ENCODE measurements at regions not wholly inside any gene's neighbourhood (a gene's known extent, or its start where the extent isn't known, plus 50 kb on each side); places are given as distances from the start of the nearest gene placed in this dataset.

DNA sequence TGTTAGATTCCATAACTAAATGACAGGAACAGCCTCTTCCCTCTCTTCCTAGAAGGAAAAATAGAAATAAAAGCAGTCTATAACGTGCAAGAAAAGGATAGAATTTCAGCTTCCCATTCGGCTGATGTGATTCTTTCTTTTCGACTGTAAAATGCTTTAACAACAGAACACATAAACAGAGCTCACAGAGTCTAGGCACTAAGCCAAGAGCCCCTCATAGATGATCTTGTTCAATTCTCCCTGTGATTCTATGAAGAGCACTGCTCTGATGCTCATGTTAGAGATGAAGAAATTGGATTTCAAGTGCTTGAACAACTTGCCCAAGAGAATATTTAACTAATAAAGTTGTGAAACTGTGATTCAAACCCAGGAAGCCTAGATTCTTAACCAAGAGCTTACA lies 232.7 kb downstream of the RPAP3 start:
- ATAC-seq (ENCODE audit: low read depth) = no peak

More for the DNA sequence above, 232.7 kb downstream of the RPAP3 start:
- TF ChIP-seq CHD1 (IDR thresholded peaks at IDR 0.05; ENCODE audit: low read depth, low read length) (no peak), MXI1 (IDR thresholded peaks at IDR 0.05; ENCODE audit: borderline replicate concordance, low read depth, low read length) (no peak), MAZ (IDR thresholded peaks at IDR 0.05; ENCODE audit: borderline replicate concordance, low read depth, low read length) (no peak), SMC3 (IDR thresholded peaks at IDR 0.05; ENCODE audit: low read depth, low read length) (no peak), RFX5 (IDR thresholded peaks at IDR 0.05; ENCODE audit: low read depth, low read length) (no peak), ELK1 (IDR thresholded peaks at IDR 0.05; ENCODE audit: borderline replicate concordance, low read depth, low read length) (no peak), BHLHE40 (IDR thresholded peaks at IDR 0.05; ENCODE audit: low read depth, low read length) (no peak), FOS (IDR thresholded peaks at IDR 0.05; ENCODE audit: low read depth, low read length) (no peak), NFE2L2 (IDR thresholded peaks at IDR 0.05; ENCODE audit: low read depth, low read length) (no peak), CEBPB (IDR thresholded peaks at IDR 0.05; ENCODE audit: low read depth, low read length) (no peak), MAFK (IDR thresholded peaks at IDR 0.05; ENCODE audit: low read depth, low read length) (no peak), POLR2A (IDR thresholded peaks at IDR 0.05; ENCODE audit: low read depth, low read length) (no peak), RAD21 (IDR thresholded peaks at IDR 0.05; ENCODE audit: low read length) (no peak), RCOR1 (IDR thresholded peaks at IDR 0.05; ENCODE audit: insufficient replicate concordance, low read length) (no peak)
- TF ChIP-seq, protein P1, sequence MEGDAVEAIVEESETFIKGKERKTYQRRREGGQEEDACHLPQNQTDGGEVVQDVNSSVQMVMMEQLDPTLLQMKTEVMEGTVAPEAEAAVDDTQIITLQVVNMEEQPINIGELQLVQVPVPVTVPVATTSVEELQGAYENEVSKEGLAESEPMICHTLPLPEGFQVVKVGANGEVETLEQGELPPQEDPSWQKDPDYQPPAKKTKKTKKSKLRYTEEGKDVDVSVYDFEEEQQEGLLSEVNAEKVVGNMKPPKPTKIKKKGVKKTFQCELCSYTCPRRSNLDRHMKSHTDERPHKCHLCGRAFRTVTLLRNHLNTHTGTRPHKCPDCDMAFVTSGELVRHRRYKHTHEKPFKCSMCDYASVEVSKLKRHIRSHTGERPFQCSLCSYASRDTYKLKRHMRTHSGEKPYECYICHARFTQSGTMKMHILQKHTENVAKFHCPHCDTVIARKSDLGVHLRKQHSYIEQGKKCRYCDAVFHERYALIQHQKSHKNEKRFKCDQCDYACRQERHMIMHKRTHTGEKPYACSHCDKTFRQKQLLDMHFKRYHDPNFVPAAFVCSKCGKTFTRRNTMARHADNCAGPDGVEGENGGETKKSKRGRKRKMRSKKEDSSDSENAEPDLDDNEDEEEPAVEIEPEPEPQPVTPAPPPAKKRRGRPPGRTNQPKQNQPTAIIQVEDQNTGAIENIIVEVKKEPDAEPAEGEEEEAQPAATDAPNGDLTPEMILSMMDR (conservative IDR thresholded peaks at IDR 0.05; ENCODE audit: low read depth, low read length) = no peak
- TF ChIP-seq, protein P2, sequence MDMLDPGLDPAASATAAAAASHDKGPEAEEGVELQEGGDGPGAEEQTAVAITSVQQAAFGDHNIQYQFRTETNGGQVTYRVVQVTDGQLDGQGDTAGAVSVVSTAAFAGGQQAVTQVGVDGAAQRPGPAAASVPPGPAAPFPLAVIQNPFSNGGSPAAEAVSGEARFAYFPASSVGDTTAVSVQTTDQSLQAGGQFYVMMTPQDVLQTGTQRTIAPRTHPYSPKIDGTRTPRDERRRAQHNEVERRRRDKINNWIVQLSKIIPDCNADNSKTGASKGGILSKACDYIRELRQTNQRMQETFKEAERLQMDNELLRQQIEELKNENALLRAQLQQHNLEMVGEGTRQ (IDR thresholded peaks at IDR 0.05; ENCODE audit: low read depth, low read length) = no peak
- WGBS, 2 experiments (ENCODE audit: extremely low coverage in 2 of 2, insufficient read length in 1 of 2) = 20% methylated on average over 1 of the region's 3 CpGs; no CpG with 5 or more reads in 1 of the 2 experiments
- peaks cover 4% of the 10 kb centered on the region; the same call in 1 of the 2 replicates for H3K27me3 ChIP-seq (ENCODE audit: control insufficient read depth, insufficient read depth, low read length)
- no peak for DNase-seq
- dilution Hi-C loops (cut with HindIII; ENCODE audit: low sequenced_read_pairs, unreplicated experiment) (no loop called here), intact Hi-C loops (cut with micrococcal nuclease) (no loop called here), in situ Hi-C loops (cut with MboI; ENCODE audit: low sequenced_read_pairs) (no loop called here)
- no TSS peak for BruUV-seq (replicated peaks)
- no peak overlapping the region for H3K14ac ChIP-seq (replicated peaks; ENCODE audit: low read depth, low read length)
- H3K23ac ChIP-seq (ENCODE audit: low read depth, low read length) = no peak overlapping the region
- ChIA-PET POLR2A (ENCODE audit: unreplicated experiment) (interaction anchor here (0.6 kb wide), 1 partner anchor 10 kb away, joined by 3 read pairs; no protein-coding TSS in a partner anchor), CTCF (no interaction called here)
- no peak overlapping the region for H4K5ac ChIP-seq (ENCODE audit: low read depth, low read length)
- no peak overlapping the region for H4K91ac ChIP-seq (ENCODE audit: insufficient read depth, low read depth, low read length)
- no peaks in the 10 kb centered on the region for H3K79me1 ChIP-seq (ENCODE audit: low read depth in 1 of 2, low read length in 2 of 2)
- no peak overlapping the region for H2BK5ac ChIP-seq (ENCODE audit: low read depth, low read length, poor library complexity, severe bottlenecking)
- H3K4ac ChIP-seq (ENCODE audit: low read depth, low read length) = no peak overlapping the region
- no peak overlapping the region for H2BK120ac ChIP-seq (ENCODE audit: low read depth, low read length)
- H3K4me1 ChIP-seq (ENCODE audit: control insufficient read depth, insufficient read depth, low read length) = no peaks in the 10 kb centered on the region
- no peak overlapping the region for H3K4me2 ChIP-seq (ENCODE audit: low read depth, low read length)
- no peak overlapping the region for H3K56ac ChIP-seq (ENCODE audit: extremely low read depth, insufficient read depth, low read length)
- no peak overlapping the region for H2BK15ac ChIP-seq (ENCODE audit: low read depth, low read length)
- H2BK20ac ChIP-seq (ENCODE audit: low read depth, low read length) = no peak overlapping the region
- no peak overlapping the region for H3K27ac ChIP-seq (ENCODE audit: insufficient read depth, low read length)
- no peaks in the 10 kb centered on the region for H3K9me1 ChIP-seq (ENCODE audit: insufficient read depth, low read length)
- H3K36me3 ChIP-seq (ENCODE audit: control insufficient read depth, insufficient read depth, low read length) = no peaks in the 10 kb centered on the region
- no peak overlapping the region for H3K18ac ChIP-seq (ENCODE audit: low read depth, low read length)
- H4K8ac ChIP-seq (ENCODE audit: low read depth in 2 of 2, low read length in 2 of 2) = no peak overlapping the region
- no peaks in the 10 kb centered on the region for H4K20me1 ChIP-seq (ENCODE audit: insufficient read depth, low read length)
- no peak overlapping the region for H3K4me3 ChIP-seq (ENCODE audit: insufficient read depth, low read depth, low read length)
- no peak overlapping the region for H2AK5ac ChIP-seq (ENCODE audit: low read depth, low read length)
- no peak overlapping the region for H2AK9ac ChIP-seq (replicated peaks; ENCODE audit: low read depth, low read length, poor library complexity)
- H2AFZ ChIP-seq (replicated peaks; ENCODE audit: low read length, poor library complexity) = no peak overlapping the region
- H3K9ac ChIP-seq (ENCODE audit: low read depth, low read length) = no peak overlapping the region
- H3K9me3 ChIP-seq (ENCODE audit: control insufficient read depth, insufficient read depth, low read length) = peaks cover 11% of the 10 kb centered on the region
